ENCODE measurements at regions not wholly inside any gene's neighbourhood (a gene's known extent, or its start where the extent isn't known, plus 50 kb on each side); places are given as distances from the start of the nearest gene placed in this dataset.
A peak's percentile ranks its signal among the peaks of the same experiment; 100 is the strongest.

DNA sequence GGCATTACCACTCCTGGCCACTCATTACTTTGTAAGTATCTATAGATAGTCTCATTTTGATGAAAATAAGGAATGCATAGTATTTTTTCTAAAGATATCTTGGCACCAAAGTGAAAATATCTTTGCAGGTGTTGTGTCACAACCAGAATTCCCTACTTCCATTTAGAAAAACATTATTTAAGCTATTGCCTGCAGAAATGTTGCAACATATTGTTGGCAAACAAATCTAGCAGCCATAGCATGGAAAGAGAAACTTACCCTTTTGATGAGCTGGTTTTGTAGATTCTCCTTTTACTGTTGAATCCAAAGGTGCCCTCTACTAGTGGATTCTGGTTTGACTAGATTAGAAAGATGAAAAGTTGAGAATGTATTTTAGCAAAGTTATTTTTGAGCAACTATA lies 138.8 kb downstream of the AREG start (continued):
- TF ChIP-seq, protein P1, sequence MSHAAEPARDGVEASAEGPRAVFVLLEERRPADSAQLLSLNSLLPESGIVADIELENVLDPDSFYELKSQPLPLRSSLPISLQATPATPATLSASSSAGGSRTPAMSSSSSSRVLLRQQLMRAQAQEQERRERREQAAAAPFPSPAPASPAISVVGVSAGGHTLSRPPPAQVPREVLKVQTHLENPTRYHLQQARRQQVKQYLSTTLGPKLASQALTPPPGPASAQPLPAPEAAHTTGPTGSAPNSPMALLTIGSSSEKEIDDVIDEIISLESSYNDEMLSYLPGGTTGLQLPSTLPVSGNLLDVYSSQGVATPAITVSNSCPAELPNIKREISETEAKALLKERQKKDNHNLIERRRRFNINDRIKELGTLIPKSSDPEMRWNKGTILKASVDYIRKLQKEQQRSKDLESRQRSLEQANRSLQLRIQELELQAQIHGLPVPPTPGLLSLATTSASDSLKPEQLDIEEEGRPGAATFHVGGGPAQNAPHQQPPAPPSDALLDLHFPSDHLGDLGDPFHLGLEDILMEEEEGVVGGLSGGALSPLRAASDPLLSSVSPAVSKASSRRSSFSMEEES (CRISPR knock-in tag; IDR thresholded peaks at IDR 0.05): no peak
- TF ChIP-seq ZBTB7A (CRISPR knock-in tag; IDR thresholded peaks at IDR 0.05): no peak
- TF ChIP-seq PPARG (CRISPR knock-in tag; conservative IDR thresholded peaks at IDR 0.05): no peak
- TF ChIP-seq SOX13 (IDR thresholded peaks at IDR 0.05): no peak
- no peak for TF ChIP-seq SOX13 (CRISPR knock-in tag; conservative IDR thresholded peaks at IDR 0.05 in 1 of 2, IDR thresholded peaks at IDR 0.05 in 1 of 2)
- TF ChIP-seq ZNF256 (CRISPR knock-in tag; conservative IDR thresholded peaks at IDR 0.05): no peak
- no peak for TF ChIP-seq ZNF354B (CRISPR knock-in tag; IDR thresholded peaks at IDR 0.05)
- TF ChIP-seq, protein P2, sequence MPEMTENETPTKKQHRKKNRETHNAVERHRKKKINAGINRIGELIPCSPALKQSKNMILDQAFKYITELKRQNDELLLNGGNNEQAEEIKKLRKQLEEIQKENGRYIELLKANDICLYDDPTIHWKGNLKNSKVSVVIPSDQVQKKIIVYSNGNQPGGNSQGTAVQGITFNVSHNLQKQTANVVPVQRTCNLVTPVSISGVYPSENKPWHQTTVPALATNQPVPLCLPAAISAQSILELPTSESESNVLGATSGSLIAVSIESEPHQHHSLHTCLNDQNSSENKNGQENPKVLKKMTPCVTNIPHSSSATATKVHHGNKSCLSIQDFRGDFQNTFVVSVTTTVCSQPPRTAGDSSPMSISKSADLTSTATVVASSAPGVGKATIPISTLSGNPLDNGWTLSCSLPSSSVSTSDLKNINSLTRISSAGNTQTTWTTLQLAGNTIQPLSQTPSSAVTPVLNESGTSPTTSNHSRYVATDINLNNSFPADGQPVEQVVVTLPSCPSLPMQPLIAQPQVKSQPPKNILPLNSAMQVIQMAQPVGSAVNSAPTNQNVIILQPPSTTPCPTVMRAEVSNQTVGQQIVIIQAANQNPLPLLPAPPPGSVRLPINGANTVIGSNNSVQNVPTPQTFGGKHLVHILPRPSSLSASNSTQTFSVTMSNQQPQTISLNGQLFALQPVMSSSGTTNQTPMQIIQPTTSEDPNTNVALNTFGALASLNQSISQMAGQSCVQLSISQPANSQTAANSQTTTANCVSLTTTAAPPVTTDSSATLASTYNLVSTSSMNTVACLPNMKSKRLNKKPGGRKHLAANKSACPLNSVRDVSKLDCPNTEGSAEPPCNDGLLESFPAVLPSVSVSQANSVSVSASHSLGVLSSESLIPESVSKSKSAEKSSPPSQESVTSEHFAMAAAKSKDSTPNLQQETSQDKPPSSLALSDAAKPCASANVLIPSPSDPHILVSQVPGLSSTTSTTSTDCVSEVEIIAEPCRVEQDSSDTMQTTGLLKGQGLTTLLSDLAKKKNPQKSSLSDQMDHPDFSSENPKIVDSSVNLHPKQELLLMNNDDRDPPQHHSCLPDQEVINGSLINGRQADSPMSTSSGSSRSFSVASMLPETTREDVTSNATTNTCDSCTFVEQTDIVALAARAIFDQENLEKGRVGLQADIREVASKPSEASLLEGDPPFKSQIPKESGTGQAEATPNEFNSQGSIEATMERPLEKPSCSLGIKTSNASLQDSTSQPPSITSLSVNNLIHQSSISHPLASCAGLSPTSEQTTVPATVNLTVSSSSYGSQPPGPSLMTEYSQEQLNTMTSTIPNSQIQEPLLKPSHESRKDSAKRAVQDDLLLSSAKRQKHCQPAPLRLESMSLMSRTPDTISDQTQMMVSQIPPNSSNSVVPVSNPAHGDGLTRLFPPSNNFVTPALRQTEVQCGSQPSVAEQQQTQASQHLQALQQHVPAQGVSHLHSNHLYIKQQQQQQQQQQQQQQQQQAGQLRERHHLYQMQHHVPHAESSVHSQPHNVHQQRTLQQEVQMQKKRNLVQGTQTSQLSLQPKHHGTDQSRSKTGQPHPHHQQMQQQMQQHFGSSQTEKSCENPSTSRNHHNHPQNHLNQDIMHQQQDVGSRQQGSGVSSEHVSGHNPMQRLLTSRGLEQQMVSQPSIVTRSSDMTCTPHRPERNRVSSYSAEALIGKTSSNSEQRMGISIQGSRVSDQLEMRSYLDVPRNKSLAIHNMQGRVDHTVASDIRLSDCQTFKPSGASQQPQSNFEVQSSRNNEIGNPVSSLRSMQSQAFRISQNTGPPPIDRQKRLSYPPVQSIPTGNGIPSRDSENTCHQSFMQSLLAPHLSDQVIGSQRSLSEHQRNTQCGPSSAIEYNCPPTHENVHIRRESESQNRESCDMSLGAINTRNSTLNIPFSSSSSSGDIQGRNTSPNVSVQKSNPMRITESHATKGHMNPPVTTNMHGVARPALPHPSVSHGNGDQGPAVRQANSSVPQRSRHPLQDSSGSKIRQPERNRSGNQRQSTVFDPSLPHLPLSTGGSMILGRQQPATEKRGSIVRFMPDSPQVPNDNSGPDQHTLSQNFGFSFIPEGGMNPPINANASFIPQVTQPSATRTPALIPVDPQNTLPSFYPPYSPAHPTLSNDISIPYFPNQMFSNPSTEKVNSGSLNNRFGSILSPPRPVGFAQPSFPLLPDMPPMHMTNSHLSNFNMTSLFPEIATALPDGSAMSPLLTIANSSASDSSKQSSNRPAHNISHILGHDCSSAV (CRISPR knock-in tag; IDR thresholded peaks at IDR 0.05; ENCODE audit: borderline replicate concordance): no peak
- TF ChIP-seq, protein P3, sequence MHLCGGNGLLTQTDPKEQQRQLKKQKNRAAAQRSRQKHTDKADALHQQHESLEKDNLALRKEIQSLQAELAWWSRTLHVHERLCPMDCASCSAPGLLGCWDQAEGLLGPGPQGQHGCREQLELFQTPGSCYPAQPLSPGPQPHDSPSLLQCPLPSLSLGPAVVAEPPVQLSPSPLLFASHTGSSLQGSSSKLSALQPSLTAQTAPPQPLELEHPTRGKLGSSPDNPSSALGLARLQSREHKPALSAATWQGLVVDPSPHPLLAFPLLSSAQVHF (CRISPR knock-in tag; IDR thresholded peaks at IDR 0.05): no peak
- TF ChIP-seq LCORL (IDR thresholded peaks at IDR 0.05): no peak
- TF ChIP-seq LCORL (CRISPR knock-in tag; IDR thresholded peaks at IDR 0.05): no peak
- no peak for TF ChIP-seq ZNF670 (CRISPR knock-in tag; IDR thresholded peaks at IDR 0.05; ENCODE audit: borderline replicate concordance)
- TF ChIP-seq ZNF644 (CRISPR knock-in tag; IDR thresholded peaks at IDR 0.05; ENCODE audit: low read depth): 0 out of 2 replicates have a peak, but pooled peaks have one; percentile 25
- TF ChIP-seq, protein P4, sequence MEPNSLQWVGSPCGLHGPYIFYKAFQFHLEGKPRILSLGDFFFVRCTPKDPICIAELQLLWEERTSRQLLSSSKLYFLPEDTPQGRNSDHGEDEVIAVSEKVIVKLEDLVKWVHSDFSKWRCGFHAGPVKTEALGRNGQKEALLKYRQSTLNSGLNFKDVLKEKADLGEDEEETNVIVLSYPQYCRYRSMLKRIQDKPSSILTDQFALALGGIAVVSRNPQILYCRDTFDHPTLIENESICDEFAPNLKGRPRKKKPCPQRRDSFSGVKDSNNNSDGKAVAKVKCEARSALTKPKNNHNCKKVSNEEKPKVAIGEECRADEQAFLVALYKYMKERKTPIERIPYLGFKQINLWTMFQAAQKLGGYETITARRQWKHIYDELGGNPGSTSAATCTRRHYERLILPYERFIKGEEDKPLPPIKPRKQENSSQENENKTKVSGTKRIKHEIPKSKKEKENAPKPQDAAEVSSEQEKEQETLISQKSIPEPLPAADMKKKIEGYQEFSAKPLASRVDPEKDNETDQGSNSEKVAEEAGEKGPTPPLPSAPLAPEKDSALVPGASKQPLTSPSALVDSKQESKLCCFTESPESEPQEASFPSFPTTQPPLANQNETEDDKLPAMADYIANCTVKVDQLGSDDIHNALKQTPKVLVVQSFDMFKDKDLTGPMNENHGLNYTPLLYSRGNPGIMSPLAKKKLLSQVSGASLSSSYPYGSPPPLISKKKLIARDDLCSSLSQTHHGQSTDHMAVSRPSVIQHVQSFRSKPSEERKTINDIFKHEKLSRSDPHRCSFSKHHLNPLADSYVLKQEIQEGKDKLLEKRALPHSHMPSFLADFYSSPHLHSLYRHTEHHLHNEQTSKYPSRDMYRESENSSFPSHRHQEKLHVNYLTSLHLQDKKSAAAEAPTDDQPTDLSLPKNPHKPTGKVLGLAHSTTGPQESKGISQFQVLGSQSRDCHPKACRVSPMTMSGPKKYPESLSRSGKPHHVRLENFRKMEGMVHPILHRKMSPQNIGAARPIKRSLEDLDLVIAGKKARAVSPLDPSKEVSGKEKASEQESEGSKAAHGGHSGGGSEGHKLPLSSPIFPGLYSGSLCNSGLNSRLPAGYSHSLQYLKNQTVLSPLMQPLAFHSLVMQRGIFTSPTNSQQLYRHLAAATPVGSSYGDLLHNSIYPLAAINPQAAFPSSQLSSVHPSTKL (CRISPR knock-in tag; IDR thresholded peaks at IDR 0.05): 0 out of 2 replicates have a peak, but pooled peaks have one; percentile 10
- no peak for TF ChIP-seq MEIS2 (CRISPR knock-in tag; IDR thresholded peaks at IDR 0.05)
- peak; percentile 92 for TF ChIP-seq CEBPB (IDR thresholded peaks at IDR 0.05; ENCODE audit: borderline replicate concordance, low read depth, low read length)
